Stimulated activated CD8-positive, alpha-beta memory T cell treated with anti-CD3 and anti-CD28 coated beads, Interleukin-12 subunit alpha, Interleukin-12 subunit beta, amount 100 ng/mL, for 24 hours (primary cell): ENCODE measurements at regions not wholly inside any gene's neighbourhood (a gene's known extent, or its start where the extent isn't known, plus 50 kb on each side); places are given as distances from the start of the nearest gene placed in this dataset.
"Not testable (repeated sequence)": the region's sequence is repeated elsewhere in the genome, so short reads cannot be mapped to it uniquely, and the experiment has no call there.

Source experiments
- DNase-seq: peaks from one replicate; pipeline ENCODE4 v3.0.0-alpha.2; 2020; ENCODE audit errors: extremely low read depth

- no peak for DNase-seq
Measured at GRCh38 chr5:110248921-110249320, 477.6 kb downstream of the TMEM232 start.

- DNase-seq, result no peak
Measured at GRCh38 chr5:110250355-110250754, 476.1 kb downstream of the TMEM232 start.

GRCh38 chr5:110250755-110251154 lies 475.7 kb downstream of the TMEM232 start:
- no peak for DNase-seq

GRCh38 chr5:110251366-110251765 lies 475.1 kb downstream of the TMEM232 start:
- no peak for DNase-seq

GRCh38 chr5:110255194-110255593 lies 471.3 kb downstream of the TMEM232 start:
- no peak for DNase-seq

GRCh38 chr5:110256298-110256697 lies 470.2 kb downstream of the TMEM232 start:
- no peak for DNase-seq

GRCh38 chr5:110257971-110258370 lies 468.5 kb downstream of the TMEM232 start:
- no peak for DNase-seq

- no peak for DNase-seq
Measured at GRCh38 chr5:110258460-110259216, 467.8 kb downstream of the TMEM232 start.

GRCh38 chr5:110262749-110263148 lies 463.7 kb downstream of the TMEM232 start:
- no peak for DNase-seq

- DNase-seq, result no peak
Measured at GRCh38 chr5:110264661-110265060, 461.8 kb downstream of the TMEM232 start.

GRCh38 chr5:110265162-110265561 lies 461.3 kb downstream of the TMEM232 start:
- DNase-seq, result no peak

GRCh38 chr5:110267714-110268113 lies 458.8 kb downstream of the TMEM232 start:
- DNase-seq, result no peak

GRCh38 chr5:110268283-110268682 lies 458.2 kb downstream of the TMEM232 start:
- no peak for DNase-seq

GRCh38 chr5:110268985-110269384 lies 457.5 kb downstream of the TMEM232 start:
- no peak for DNase-seq

- DNase-seq, result no peak
Measured at GRCh38 chr5:110269478-110270142, 456.9 kb downstream of the TMEM232 start.

- no peak for DNase-seq
Measured at GRCh38 chr5:110275878-110276277, 450.6 kb downstream of the TMEM232 start.

- not testable (repeated sequence) for DNase-seq
Measured at GRCh38 chr5:110278449-110278848, 448.0 kb downstream of the TMEM232 start.

GRCh38 chr5:110284121-110284520 lies 442.4 kb downstream of the TMEM232 start:
- DNase-seq, result not testable (repeated sequence)

- DNase-seq, result no peak
Measured at GRCh38 chr5:110288766-110289511, 437.5 kb downstream of the TMEM232 start.

- DNase-seq, result no peak
Measured at GRCh38 chr5:110289512-110289810, 437.0 kb downstream of the TMEM232 start.

- DNase-seq, result no peak
Measured at GRCh38 chr5:110290542-110290941, 435.9 kb downstream of the TMEM232 start.

GRCh38 chr5:110294281-110294680 lies 432.2 kb downstream of the TMEM232 start:
- DNase-seq, result no peak

- DNase-seq, result no peak
Measured at GRCh38 chr5:110297152-110297670, 429.3 kb downstream of the TMEM232 start.
